Endothelial cell of umbilical vein (primary cell): ENCODE measurements at regions not wholly inside any gene's neighbourhood (a gene's known extent, or its start where the extent isn't known, plus 50 kb on each side); places are given as distances from the start of the nearest gene placed in this dataset.

Experiments used
- BruUV-seq: library from RNA; stranded (reverse); fragments of 400-500 nt; replicated peaks from 2 replicates; lab custom pipeline; 2021; lab: Mats Ljungman, UMichigan
- CTCF ChIA-PET: fragments of 300-600, 350-600 bp; sonication (Branson Sonifier 250); formaldehyde crosslinking; loops from one replicate; lab custom pipeline; 2021; ENCODE audit warnings: antibody characterized with exemption, inconsistent platforms; lab: Charles Lee
- POLR2A ChIA-PET: fragments of 300-600, 350-600 bp; sonication (Branson Sonifier 250); formaldehyde crosslinking; loops from one replicate; lab custom pipeline; 2021; ENCODE audit warnings: antibody characterized with exemption, inconsistent platforms; lab: Charles Lee
- DNase-seq: peaks from one replicate; pipeline ENCODE4 v3.0.0-alpha.2; 2011; ENCODE audit warnings: low read depth, low spot score
- FAIRE-seq: peaks from 2 replicates; lab custom pipeline; 2011; peaks lifted over from hg19 to GRCh38; lab: Jason Lieb, UNC
- H2AFZ ChIP-seq: 2 replicates; pipeline ENCODE4 v1.6.0; 2012; ENCODE audit warnings: low read depth, low read length, control low read depth, inconsistent platforms
- H3K27ac ChIP-seq: 2 replicates; pipeline ENCODE4 v1.5.1; 2011; ENCODE audit warnings: low read depth, mild to moderate bottlenecking, control low read depth, low read length, moderate library complexity; ENCODE audit not compliant: insufficient read depth
- H3K27me3 ChIP-seq, 2 experiments: 2 replicates each; pipeline versions ENCODE4 v1.6.0 to v1.6.1; 2011; ENCODE audit warnings: low read length in 2 of 2, mixed read lengths in 1 of 2; ENCODE audit not compliant: control insufficient read depth in 2 of 2, insufficient read depth in 2 of 2
- H3K36me3 ChIP-seq, 2 experiments: 2 replicates in 1 of 2; 3 replicates in 1 of 2; pipeline ENCODE4 v1.5.1; 2011; ENCODE audit warnings: low read length in 2 of 2, mild to moderate bottlenecking in 1 of 2, moderate library complexity in 1 of 2; ENCODE audit not compliant: control insufficient read depth in 2 of 2, insufficient read depth in 2 of 2; ENCODE audit errors: extremely low read depth in 1 of 2
- H3K4me1 ChIP-seq: 3 replicates; pipeline ENCODE4 v1.5.1; 2011; ENCODE audit warnings: mild to moderate bottlenecking, low read length; ENCODE audit not compliant: control insufficient read depth, insufficient read depth; ENCODE audit errors: extremely low read depth
- H3K4me2 ChIP-seq: 2 replicates; pipeline ENCODE4 v1.6.1; 2011; ENCODE audit warnings: low read length, control low read depth, mixed read lengths; ENCODE audit not compliant: insufficient read depth
- H3K4me3 ChIP-seq, 3 experiments: fragments of 200-600 bp in 1 of 3; sonication (generic), shearing (Covaris generic) in 1 of 3; replicated peaks in 1 of 3; 2 replicates each; pipeline ENCODE4 v1.5.1; 2011 to 2016; ENCODE audit warnings: control low read depth in 3 of 3, low read length in 3 of 3, mild to moderate bottlenecking in 2 of 3, inconsistent platforms in 1 of 3, low read depth in 1 of 3, moderate library complexity in 1 of 3; ENCODE audit not compliant: insufficient read depth in 1 of 3
- H3K79me2 ChIP-seq: 2 replicates; pipeline ENCODE4 v1.6.0; 2012; ENCODE audit warnings: low read length, inconsistent platforms; ENCODE audit not compliant: control insufficient read depth, insufficient read depth
- H3K9ac ChIP-seq: replicated peaks from 2 replicates; pipeline ENCODE3; 2011; ENCODE audit warnings: low read length, control low read depth; ENCODE audit not compliant: insufficient read depth; ENCODE audit errors: extremely low read depth
- H3K9me1 ChIP-seq: replicated peaks from 3 replicates; pipeline ENCODE4 v1.6.0; 2011; ENCODE audit warnings: mild to moderate bottlenecking, low read length; ENCODE audit not compliant: control insufficient read depth, insufficient read depth; ENCODE audit errors: extremely low read depth
- H3K9me3 ChIP-seq: replicated peaks from 2 replicates; pipeline ENCODE4 v1.5.1; 2012; ENCODE audit warnings: low read length, inconsistent platforms; ENCODE audit not compliant: control insufficient read depth, insufficient read depth
- H4K20me1 ChIP-seq: replicated peaks from 2 replicates; pipeline ENCODE3; 2011; ENCODE audit warnings: mild to moderate bottlenecking, low read length; ENCODE audit not compliant: control insufficient read depth, insufficient read depth; ENCODE audit errors: extremely low read depth
- EZH2 ChIP-seq: IDR thresholded peaks from 2 replicates; pipeline ENCODE4 v1.6.1; 2012; ENCODE audit warnings: borderline replicate concordance, low read depth, mild to moderate bottlenecking, moderate library complexity, low read length, inconsistent platforms; ENCODE audit not compliant: severe bottlenecking
- FOS ChIP-seq: IDR thresholded peaks from 2 replicates; pipeline ENCODE4 v1.6.1; 2011; ENCODE audit warnings: mild to moderate bottlenecking, low read length, moderate library complexity, borderline replicate concordance; ENCODE audit not compliant: insufficient read depth
- GATA2 ChIP-seq: IDR thresholded peaks from 2 replicates; pipeline ENCODE4 v1.7.0; 2011; ENCODE audit warnings: low read depth, mild to moderate bottlenecking, moderate library complexity, mixed read lengths, low read length; ENCODE audit not compliant: insufficient read length, insufficient read depth
- MYC ChIP-seq: IDR thresholded peaks from one replicate; pipeline ENCODE4 v1.6.1; 2011; ENCODE audit warnings: mild to moderate bottlenecking, low read depth, low read length
- POLR2A ChIP-seq: IDR thresholded peaks from 2 replicates; pipeline ENCODE4 v1.6.1; 2012; ENCODE audit warnings: low read depth, mild to moderate bottlenecking, control low read depth, low read length
- POLR2AphosphoS5 ChIP-seq: IDR thresholded peaks from 2 replicates; pipeline ENCODE4 v1.6.1; 2012; ENCODE audit warnings: low read depth, mild to moderate bottlenecking, control low read depth, low read length, moderate library complexity; ENCODE audit not compliant: insufficient read depth
- dilution Hi-C: fragments of 300-500 bp; cut with MboI; formaldehyde crosslinking; loops from one replicate; pipeline ENCODE4 v1.15.0; 2019; ENCODE audit warnings: low sequenced_read_pairs; ENCODE audit not compliant: extremely low pct_ligation_motif_present
- intact Hi-C: fragments of 100-400 bp; cut with micrococcal nuclease; formaldehyde crosslinking; loops from one replicate; pipeline ENCODE4 v1.10.0; 2022
- TF ChIP-seq, protein P1 (sequence below): IDR thresholded peaks from 2 replicates; pipeline ENCODE4 v1.6.1; 2011; ENCODE audit not compliant: insufficient read depth, insufficient read length

DNA sequence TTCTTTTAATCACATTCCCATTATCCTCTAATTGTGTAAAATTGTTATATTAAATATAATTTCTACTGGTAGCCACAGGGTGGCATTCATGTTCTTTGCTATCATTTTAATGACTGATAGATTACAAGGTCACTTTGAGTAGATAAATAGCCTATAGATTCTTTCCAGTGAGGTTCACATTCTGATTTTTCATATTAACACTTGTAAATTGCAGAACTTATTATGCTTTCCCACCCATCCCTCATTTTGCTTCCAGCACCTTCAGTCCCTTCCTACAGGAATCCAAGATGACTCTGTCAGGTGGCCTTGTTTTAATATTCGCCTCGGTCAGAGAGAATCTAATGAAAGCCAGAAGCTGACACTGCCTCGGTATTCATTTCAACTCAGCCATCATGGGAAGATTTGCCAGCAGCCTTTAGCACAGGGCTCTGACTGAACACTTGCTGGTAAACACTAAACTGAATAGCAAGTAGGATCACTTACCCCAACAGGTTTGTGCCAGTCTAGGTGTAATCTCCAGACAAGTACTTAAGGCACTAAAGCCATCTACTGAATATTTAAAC lies 101.2 kb upstream of the FSHR start:
- intact Hi-C loops (loop anchor here (1.0 to 5.0 kb wide), 3 partner anchors 887 to 1237 kb away; no protein-coding TSS in a partner anchor), dilution Hi-C loops (no loop called here)
- POLR2A ChIA-PET = no interaction called here

DNA sequence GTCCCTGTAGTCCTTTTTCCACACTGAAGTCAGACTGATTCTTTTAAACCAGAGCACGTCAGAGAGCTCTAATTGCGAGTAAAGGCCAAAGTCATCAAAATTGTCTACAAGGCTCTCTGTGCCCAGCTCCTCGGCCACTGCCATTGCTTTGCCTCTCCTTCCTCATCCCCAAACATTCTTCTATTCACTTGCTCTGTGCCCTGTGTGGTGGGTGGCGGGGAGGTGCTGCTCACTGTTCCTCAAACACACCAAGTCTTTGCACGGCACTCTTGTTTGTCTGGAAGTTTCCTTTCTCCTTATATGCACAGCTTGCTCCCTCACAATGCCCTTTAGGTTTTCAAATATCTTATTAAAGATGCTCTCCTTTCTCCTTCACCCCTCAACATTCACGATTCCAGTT lies 100.1 kb upstream of the FSHR start:
- no peak for FAIRE-seq
- CTCF ChIA-PET = no interaction called here
- no peaks in the 10 kb centered on the region for H3K27me3 ChIP-seq
- BruUV-seq = no TSS peak
- H3K9me3 ChIP-seq = no peaks in the 10 kb centered on the region
- no peak overlapping the region for H3K4me3 ChIP-seq
- intact Hi-C loops (loop anchor here (2.0 kb wide), 1 partner anchor 1238 kb away; no protein-coding TSS in a partner anchor), dilution Hi-C loops (no loop called here)
- H3K9ac ChIP-seq = no peak overlapping the region
- POLR2A ChIA-PET = no interaction called here
- H4K20me1 ChIP-seq = no peaks in the 10 kb centered on the region
- H3K27ac ChIP-seq = no peak overlapping the region
- no peak overlapping the region for H2AFZ ChIP-seq
- H3K36me3 ChIP-seq = no peaks in the 10 kb centered on the region
- H3K79me2 ChIP-seq = no peaks in the 10 kb centered on the region
- no peak for TF ChIP-seq POLR2A
- TF ChIP-seq GATA2 = no peak
- TF ChIP-seq, protein P1, sequence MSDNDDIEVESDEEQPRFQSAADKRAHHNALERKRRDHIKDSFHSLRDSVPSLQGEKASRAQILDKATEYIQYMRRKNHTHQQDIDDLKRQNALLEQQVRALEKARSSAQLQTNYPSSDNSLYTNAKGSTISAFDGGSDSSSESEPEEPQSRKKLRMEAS = no peak
- no peak for TF ChIP-seq MYC
- TF ChIP-seq FOS = no peak
- TF ChIP-seq EZH2 = no peak
- no peak for DNase-seq
- no peak overlapping the region for H3K4me2 ChIP-seq
- no peaks in the 10 kb centered on the region for H3K9me1 ChIP-seq
- no peaks in the 10 kb centered on the region for H3K4me1 ChIP-seq

More for the DNA sequence above, 101.2 kb upstream of the FSHR start:
- H2AFZ ChIP-seq = no peak overlapping the region
- no peak for TF ChIP-seq POLR2AphosphoS5
- H3K4me1 ChIP-seq = no peaks in the 10 kb centered on the region
- H3K9ac ChIP-seq = no peak overlapping the region
- no peak for FAIRE-seq
- no peak overlapping the region for H3K4me2 ChIP-seq
- BruUV-seq = no TSS peak
- no peaks in the 10 kb centered on the region for H3K9me3 ChIP-seq
- H3K4me3 ChIP-seq = no peak overlapping the region
- CTCF ChIA-PET = interaction anchor here (1.4 kb wide), 1 partner anchor 1146 kb away, joined by 5 read pairs; no protein-coding TSS in a partner anchor
- no peaks in the 10 kb centered on the region for H3K27me3 ChIP-seq
- peak; percentile 6 for DNase-seq
- H3K27ac ChIP-seq = no peak overlapping the region
- no peaks in the 10 kb centered on the region for H3K9me1 ChIP-seq
- H3K36me3 ChIP-seq = no peaks in the 10 kb centered on the region
- no peaks in the 10 kb centered on the region for H3K79me2 ChIP-seq
- no peaks in the 10 kb centered on the region for H4K20me1 ChIP-seq
